HCT116 (cell line): ENCODE measurements at regions not wholly inside any gene's neighbourhood (a gene's known extent, or its start where the extent isn't known, plus 50 kb on each side); places are given as distances from the start of the nearest gene placed in this dataset.

Experiments
- ATAC-seq: fragments of 200-7000 bp; cut with Tn5 transposase; 2 replicates; pipeline ENCODE4 v1.9.1; 2020; ENCODE audit warnings: mild to moderate bottlenecking, moderate library complexity
- BruUV-seq: library from RNA; stranded (reverse); fragments of 400-500 nt; replicated peaks from 2 replicates; lab custom pipeline; 2021; lab: Mats Ljungman, UMichigan
- CTCF ChIA-PET: fragments of 300-600 bp; sonication (Branson Sonifier 250); formaldehyde crosslinking; loops from one replicate; lab custom pipeline; 2021; ENCODE audit warnings: antibody characterized with exemption; lab: Charles Lee
- POLR2A ChIA-PET: fragments of 300-600, 350-600 bp; sonication (Branson Sonifier 250); formaldehyde crosslinking; loops from one replicate; lab custom pipeline; 2021; ENCODE audit warnings: antibody characterized with exemption; lab: Charles Lee
- RAD21 ChIA-PET, 2 experiments: fragments of 300-600 bp; sonication (Branson Sonifier 250); formaldehyde crosslinking; loops; one replicate each; lab custom pipeline; 2023; ENCODE audit warnings: low total read pairs in 2 of 2; ENCODE audit not compliant: uncharacterized antibody in 2 of 2, unreplicated experiment in 2 of 2, low non-redundant PET in 1 of 2; lab: Charles Lee
- DNase-seq: peaks from one replicate; pipeline ENCODE4 v3.0.0-alpha.2; 2010; ENCODE audit warnings: low read depth, low spot score
- H2AFZ ChIP-seq: fragments of 200-600 bp; shearing (Covaris generic), sonication (generic); 2 replicates; pipeline ENCODE4 v1.6.1; 2017; ENCODE audit warnings: low read depth, mixed run types, mixed read lengths, antibody characterized with exemption, low read length; ENCODE audit not compliant: poor library complexity, severe bottlenecking
- H3K27ac ChIP-seq: 2 replicates; pipeline ENCODE4 v1.5.1; 2012; ENCODE audit warnings: low read depth, low read length
- H3K27me3 ChIP-seq: fragments of 200-600 bp; sonication (generic); 2 replicates; pipeline ENCODE4 v1.6.1; 2016; ENCODE audit warnings: mixed run types, low read length, mixed read lengths; ENCODE audit not compliant: insufficient read depth
- H3K36me3 ChIP-seq, 2 experiments: fragments of 200-500 bp in 1 of 2; fragments of 200-600 bp in 1 of 2; sonication (Bioruptor generic) in 1 of 2; sonication (generic) in 1 of 2; 2 replicates each; pipeline versions ENCODE4 v1.5.1 to v1.6.1; 2014 to 2016; ENCODE audit warnings: low read length in 2 of 2, inconsistent platforms in 1 of 2, mixed read lengths in 1 of 2, mixed run types in 1 of 2; ENCODE audit not compliant: insufficient read depth in 2 of 2, control insufficient read depth in 1 of 2
- H3K4me1 ChIP-seq, 2 experiments: fragments of 200-600 bp in 1 of 2; sonication (generic) in 1 of 2; 2 replicates each; pipeline versions ENCODE4 v1.5.1 to v1.6.1; 2012 to 2017; ENCODE audit warnings: low read length in 2 of 2, inconsistent platforms in 1 of 2, mild to moderate bottlenecking in 1 of 2, mixed read lengths in 1 of 2, mixed run types in 1 of 2, moderate library complexity in 1 of 2; ENCODE audit not compliant: insufficient read depth in 2 of 2, control insufficient read depth in 1 of 2
- H3K4me2 ChIP-seq: fragments of 200-600 bp; sonication (generic); 2 replicates; pipeline ENCODE4 v1.6.1; 2017; ENCODE audit warnings: mixed run types, low read length, mixed read lengths
- H3K4me3 ChIP-seq, 2 experiments: fragments of 200-600 bp in 1 of 2; sonication (generic) in 1 of 2; replicated peaks in 1 of 2; 2 replicates each; pipeline ENCODE4 v1.5.1; 2011 to 2016; ENCODE audit warnings: low read length in 2 of 2, control low read depth in 1 of 2, low read depth in 1 of 2, mild to moderate bottlenecking in 1 of 2, mixed read lengths in 1 of 2, mixed run types in 1 of 2
- H3K79me2 ChIP-seq: fragments of 200-600 bp; sonication (generic); 2 replicates; pipeline ENCODE4 v1.6.1; 2017; ENCODE audit warnings: mild to moderate bottlenecking, mixed run types, low read length, moderate library complexity, mixed read lengths; ENCODE audit not compliant: insufficient read depth
- H3K9ac ChIP-seq: fragments of 200-600 bp; sonication (generic); 2 replicates; pipeline ENCODE4 v1.6.1; 2016; ENCODE audit warnings: low read length, mixed read lengths
- H3K9me2 ChIP-seq: fragments of 200-600 bp; sonication (generic), shearing (Covaris generic); 2 replicates; pipeline ENCODE4 v1.6.1; 2017; ENCODE audit warnings: mixed run types, mild to moderate bottlenecking, moderate library complexity; ENCODE audit not compliant: insufficient read depth
- H3K9me3 ChIP-seq, 2 experiments: fragments of 200-500 bp in 1 of 2; fragments of 200-600 bp in 1 of 2; sonication (Bioruptor generic) in 1 of 2; sonication (generic) in 1 of 2; 2 replicates each; pipeline ENCODE4 v1.6.1; 2014 to 2017; ENCODE audit warnings: low read length in 2 of 2, mixed read lengths in 2 of 2, inconsistent platforms in 1 of 2, low read depth in 1 of 2, mild to moderate bottlenecking in 1 of 2, mixed run types in 1 of 2, moderate library complexity in 1 of 2; ENCODE audit not compliant: control insufficient read depth in 1 of 2, insufficient read depth in 1 of 2
- H4K20me1 ChIP-seq: fragments of 200-600 bp; sonication (generic), shearing (Covaris generic); 2 replicates; pipeline ENCODE4 v1.6.1; 2017; ENCODE audit warnings: mixed run types, mild to moderate bottlenecking, moderate library complexity; ENCODE audit not compliant: insufficient read depth
- CBX3 ChIP-seq: IDR thresholded peaks from 2 replicates; pipeline ENCODE4 v1.6.1; 2012; ENCODE audit warnings: low read depth
- CEBPB ChIP-seq: IDR thresholded peaks from 2 replicates; pipeline ENCODE4 v1.6.1; 2012; ENCODE audit warnings: low read depth
- CTCF ChIP-seq, 3 experiments: fragments of 200-600 bp in 1 of 3; sonication (generic) in 1 of 3; IDR thresholded peaks in 2 of 3; conservative IDR thresholded peaks in 1 of 3; 2 replicates each; pipeline ENCODE4 v1.5.1; 2012 to 2017; ENCODE audit warnings: low read depth in 2 of 3, low read length in 2 of 3, antibody characterized with exemption in 1 of 3, borderline replicate concordance in 1 of 3, control low read depth in 1 of 3, mild to moderate bottlenecking in 1 of 3, mixed read lengths in 1 of 3, mixed run types in 1 of 3, moderate library complexity in 1 of 3; ENCODE audit not compliant: insufficient read depth in 1 of 3
- ELF1 ChIP-seq: IDR thresholded peaks from 2 replicates; pipeline ENCODE4 v1.6.1; 2012; ENCODE audit warnings: low read depth, borderline replicate concordance
- EZH2phosphoT487 ChIP-seq: fragments of 200-600 bp; IDR thresholded peaks from 2 replicates; pipeline ENCODE4 v1.6.1; 2018; ENCODE audit warnings: antibody characterized with exemption, borderline replicate concordance
- FOSL1 ChIP-seq: IDR thresholded peaks from 2 replicates; pipeline ENCODE4 v1.6.1; 2012; ENCODE audit warnings: low read depth
- JUND ChIP-seq: IDR thresholded peaks from 2 replicates; pipeline ENCODE4 v1.6.1; 2012
- MAX ChIP-seq: IDR thresholded peaks from 2 replicates; pipeline ENCODE4 v1.6.1; 2012
- RAD21 ChIP-seq: IDR thresholded peaks from 2 replicates; pipeline ENCODE4 v1.6.1; 2012; ENCODE audit warnings: low read depth, mild to moderate bottlenecking
- SIN3A ChIP-seq: IDR thresholded peaks from 2 replicates; pipeline ENCODE4 v1.6.1; 2012; ENCODE audit warnings: low read depth
- YY1 ChIP-seq: IDR thresholded peaks from 2 replicates; pipeline ENCODE4 v1.6.1; 2011; ENCODE audit warnings: low read length, low read depth, moderate library complexity, mild to moderate bottlenecking; ENCODE audit not compliant: insufficient replicate concordance; ENCODE audit errors: extremely low read depth
- ZBTB33 ChIP-seq: IDR thresholded peaks from 2 replicates; pipeline ENCODE4 v1.6.1; 2011; ENCODE audit warnings: mild to moderate bottlenecking, low read length, moderate library complexity; ENCODE audit not compliant: insufficient replicate concordance; ENCODE audit errors: extremely low read depth
- ZFX ChIP-seq: fragments of 450-650 bp; IDR thresholded peaks from 2 replicates; pipeline ENCODE4 v1.6.1; 2017
- ZNF274 ChIP-seq: fragments of 200-500 bp; sonication (Bioruptor generic); IDR thresholded peaks from 2 replicates; pipeline ENCODE4 v1.6.1; 2014; ENCODE audit warnings: mild to moderate bottlenecking, low read depth, low read length, inconsistent platforms
- intact Hi-C: fragments of 100-400 bp; cut with micrococcal nuclease; formaldehyde crosslinking; loops from 2 replicates; pipeline ENCODE4 v1.10.0; 2022
- TF ChIP-seq, protein P1 (sequence below): IDR thresholded peaks from 2 replicates; pipeline ENCODE4 v1.6.1; 2012

DNA sequence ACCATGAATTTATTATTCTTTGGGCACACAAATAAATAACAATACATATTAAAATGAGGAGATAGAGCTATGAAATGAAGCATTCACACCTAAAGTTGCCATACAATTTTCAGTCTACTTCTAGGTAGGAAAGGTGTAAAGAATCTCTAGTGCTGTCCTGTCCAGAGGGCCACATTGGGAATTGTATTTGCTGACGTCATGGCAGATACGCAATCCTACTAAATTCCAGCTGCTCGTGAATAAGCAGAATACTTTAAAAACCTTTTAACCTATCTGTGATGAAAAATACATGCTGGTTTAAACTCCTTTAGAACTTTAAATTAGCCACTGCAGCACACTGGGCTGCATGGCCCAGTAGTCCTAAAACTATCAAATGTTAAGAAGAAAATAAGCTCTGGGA lies 236.1 kb downstream of the FSCB start:
- ChIA-PET RAD21 (no interaction called here), CTCF (no interaction called here), POLR2A (no interaction called here)
- no peak overlapping the region for H3K4me2 ChIP-seq
- DNase-seq (no peak), ATAC-seq (no peak)
- no peaks in the 10 kb centered on the region for H3K36me3 ChIP-seq
- H3K4me1 ChIP-seq: no peaks in the 10 kb centered on the region
- 0 out of 4 replicates have a peak, but pooled peaks cover 0 to 5% of the 10 kb centered on the region in 2 experiments for H3K9me3 ChIP-seq
- H3K4me3 ChIP-seq: no peak overlapping the region
- BruUV-seq: no TSS peak
- H3K9ac ChIP-seq: no peak overlapping the region
- H3K9me2 ChIP-seq: no peaks in the 10 kb centered on the region
- H3K79me2 ChIP-seq: no peaks in the 10 kb centered on the region
- intact Hi-C loops: no loop called here
- TF ChIP-seq ZBTB33: no peak
- no peak for TF ChIP-seq ZFX
- TF ChIP-seq ZNF274: no peak
- no peak for TF ChIP-seq EZH2phosphoT487
- no peak overlapping the region for H2AFZ ChIP-seq
- H3K27me3 ChIP-seq: no peaks in the 10 kb centered on the region
- no peak overlapping the region for H3K27ac ChIP-seq
- H4K20me1 ChIP-seq: no peaks in the 10 kb centered on the region

- H3K36me3 ChIP-seq: no peaks in the 10 kb centered on the region
- no peak overlapping the region for H3K4me3 ChIP-seq
- H3K9ac ChIP-seq: no peak overlapping the region
- ATAC-seq (no peak), DNase-seq (no peak)
- POLR2A ChIA-PET: no interaction called here
- no peak overlapping the region for H2AFZ ChIP-seq
- no peaks in the 10 kb centered on the region for H3K4me1 ChIP-seq
- H4K20me1 ChIP-seq: no peaks in the 10 kb centered on the region
- BruUV-seq: no TSS peak
- H3K79me2 ChIP-seq: no peaks in the 10 kb centered on the region
- intact Hi-C loops: no loop called here
- CTCF ChIA-PET: no interaction called here
- H3K27me3 ChIP-seq: no peaks in the 10 kb centered on the region
- no peaks in the 10 kb centered on the region; a peak in 2 of 4 replicates for H3K9me3 ChIP-seq
- H3K4me2 ChIP-seq: no peak overlapping the region
- H3K27ac ChIP-seq: no peak overlapping the region
- RAD21 ChIA-PET: no interaction called here
- no peaks in the 10 kb centered on the region for H3K9me2 ChIP-seq
- TF ChIP-seq RAD21 (no peak), CEBPB (no peak), YY1 (no peak), ELF1 (no peak), CBX3 (no peak), MAX (no peak), JUND (no peak), FOSL1 (no peak), CTCF (IDR thresholded peaks at IDR 0.05 in 2 of 3, conservative IDR thresholded peaks at IDR 0.05 in 1 of 3; ENCODE audit: borderline replicate concordance in 1 of 3, insufficient read depth in 1 of 3, low read depth in 2 of 3, low read length in 2 of 3) (no peak), ZBTB33 (no peak), SIN3A (no peak)
- TF ChIP-seq, protein P1, sequence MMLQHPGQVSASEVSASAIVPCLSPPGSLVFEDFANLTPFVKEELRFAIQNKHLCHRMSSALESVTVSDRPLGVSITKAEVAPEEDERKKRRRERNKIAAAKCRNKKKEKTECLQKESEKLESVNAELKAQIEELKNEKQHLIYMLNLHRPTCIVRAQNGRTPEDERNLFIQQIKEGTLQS: no peak
These were observed 241.8 kb downstream of the FSCB start for GRCh38 chr14:44265246-44265645.
